Neural progenitor cell (in vitro differentiated cells): ENCODE measurements at regions not wholly inside any gene's neighbourhood (a gene's known extent, or its start where the extent isn't known, plus 50 kb on each side); places are given as distances from the start of the nearest gene placed in this dataset.

ENCODE experiments used
- DNase-seq: peaks from one replicate; pipeline ENCODE4 v3.0.0-alpha.2; 2016; ENCODE audit warnings: low spot score
- H2AFZ ChIP-seq: fragments of 200-600 bp; sonication (generic); replicated peaks from 2 replicates; pipeline ENCODE4 v1.6.1; 2016; ENCODE audit warnings: antibody characterized with exemption
- H3F3A ChIP-seq: fragments of 200-600 bp; sonication (generic); 2 replicates; pipeline ENCODE4 v1.6.1; 2016; ENCODE audit warnings: antibody characterized with exemption, low read depth
- H3K27ac ChIP-seq: fragments of 200-600 bp; sonication (generic); 2 replicates; pipeline ENCODE4 v1.5.1; 2016; ENCODE audit warnings: mild to moderate bottlenecking
- H3K27me3 ChIP-seq: fragments of 200-600 bp; sonication (generic); 2 replicates; pipeline ENCODE4 v1.6.1; 2016; ENCODE audit warnings: mild to moderate bottlenecking, moderate library complexity
- H3K36me3 ChIP-seq: fragments of 200-600 bp; sonication (generic); 2 replicates; pipeline ENCODE4 v1.5.1; 2016
- H3K4me1 ChIP-seq: fragments of 200-600 bp; sonication (generic); 2 replicates; pipeline ENCODE4 v1.6.1; 2016; ENCODE audit warnings: mixed run types
- H3K4me2 ChIP-seq: fragments of 200-600 bp; sonication (generic); 2 replicates; pipeline ENCODE4 v1.6.1; 2016
- H3K4me3 ChIP-seq: fragments of 200-600 bp; sonication (generic); 2 replicates; pipeline ENCODE4 v1.5.1; 2016
- H3K79me2 ChIP-seq: fragments of 200-600 bp; sonication (generic); 2 replicates; pipeline ENCODE4 v1.6.1; 2016; ENCODE audit warnings: low read depth
- H3K9ac ChIP-seq: fragments of 200-600 bp; sonication (generic); 2 replicates; pipeline ENCODE4 v1.6.1; 2016
- H3K9me3 ChIP-seq: fragments of 200-600 bp; sonication (generic); 2 replicates; pipeline ENCODE4 v1.5.1; 2016; ENCODE audit warnings: low read depth
- H4K20me1 ChIP-seq: fragments of 200-600 bp; sonication (generic); 2 replicates; pipeline ENCODE4 v1.6.1; 2016; ENCODE audit warnings: low read depth
- H3K27ac Mint-ChIP-seq: 3 replicates; pipeline ENCODE4 v1.8.0; 2021; ENCODE audit warnings: mixed read lengths
- H3K27me3 Mint-ChIP-seq: 2 replicates; pipeline ENCODE4 v1.8.0; 2022; ENCODE audit warnings: low read depth, mild to moderate bottlenecking, inconsistent platforms, moderate library complexity, mixed read lengths; ENCODE audit not compliant: insufficient read depth
- H3K36me3 Mint-ChIP-seq: 3 replicates; pipeline ENCODE4 v1.8.0; 2021; ENCODE audit warnings: mixed read lengths
- H3K4me1 Mint-ChIP-seq: 3 replicates; pipeline ENCODE4 v1.8.0; 2021; ENCODE audit warnings: mixed read lengths
- H3K4me3 Mint-ChIP-seq: 3 replicates; pipeline ENCODE4 v1.8.0; 2021; ENCODE audit warnings: mild to moderate bottlenecking, moderate library complexity, mixed read lengths
- H3K9me3 Mint-ChIP-seq: 3 replicates; pipeline ENCODE4 v1.8.0; 2020; ENCODE audit warnings: mixed read lengths
- EZH2 ChIP-seq: fragments of 200-600 bp; sonication (generic); IDR thresholded peaks from 2 replicates; pipeline ENCODE4 v1.6.1; 2017; ENCODE audit warnings: antibody characterized with exemption, mild to moderate bottlenecking, moderate library complexity
- EZH2phosphoT487 ChIP-seq: fragments of 200-600 bp; sonication (generic); IDR thresholded peaks from 2 replicates; pipeline ENCODE4 v1.6.1; 2017; ENCODE audit warnings: antibody characterized with exemption
- TF ChIP-seq, protein P1 (sequence below): fragments of 200-600 bp; sonication (generic); IDR thresholded peaks from 2 replicates; pipeline ENCODE4 v1.5.1; 2017; ENCODE audit warnings: antibody characterized with exemption, mild to moderate bottlenecking

DNA sequence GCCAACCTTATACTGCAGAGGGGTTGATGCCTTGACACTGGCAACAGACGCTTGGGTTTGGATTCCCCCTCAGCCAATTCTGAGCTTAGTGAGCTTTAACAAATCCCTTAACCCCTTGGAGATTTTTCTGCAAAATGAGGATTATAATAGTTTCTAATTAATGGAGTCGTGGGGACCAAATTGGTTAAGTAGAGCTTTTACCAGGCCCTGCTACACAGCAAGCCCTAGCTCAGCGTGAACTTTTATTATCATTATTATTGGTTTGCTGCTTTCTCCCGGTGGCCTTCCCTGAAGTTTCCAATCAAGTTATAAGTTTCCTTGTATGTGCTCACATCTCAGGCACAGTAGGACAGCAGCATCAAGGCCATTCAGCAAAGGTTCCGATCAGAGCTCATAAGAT lies 156.6 kb upstream of the GUCY1A2 start:
- Mint-ChIP-seq H3K36me3 (no peaks in the 10 kb centered on the region), H3K4me1 (peaks cover 17% of the 10 kb centered on the region), H3K27ac (no peak overlapping the region), H3K4me3 (no peak overlapping the region), H3K27me3 (peaks cover 2% of the 10 kb centered on the region), H3K9me3 (no peaks in the 10 kb centered on the region)
- Histone ChIP-seq H3K27ac (no peak overlapping the region), H3K27me3 (no peaks in the 10 kb centered on the region), H3F3A (no peaks in the 10 kb centered on the region), H3K4me1 (no peaks in the 10 kb centered on the region), H3K4me3 (no peak overlapping the region), H3K9ac (no peak overlapping the region), H3K4me2 (no peak overlapping the region), H3K79me2 (no peaks in the 10 kb centered on the region), H3K36me3 (no peaks in the 10 kb centered on the region), H4K20me1 (no peaks in the 10 kb centered on the region), H3K9me3 (no peaks in the 10 kb centered on the region), H2AFZ (no peak overlapping the region)
- no peak for DNase-seq
- no peak for TF ChIP-seq EZH2phosphoT487
- no peak for TF ChIP-seq EZH2
- TF ChIP-seq, protein P1, sequence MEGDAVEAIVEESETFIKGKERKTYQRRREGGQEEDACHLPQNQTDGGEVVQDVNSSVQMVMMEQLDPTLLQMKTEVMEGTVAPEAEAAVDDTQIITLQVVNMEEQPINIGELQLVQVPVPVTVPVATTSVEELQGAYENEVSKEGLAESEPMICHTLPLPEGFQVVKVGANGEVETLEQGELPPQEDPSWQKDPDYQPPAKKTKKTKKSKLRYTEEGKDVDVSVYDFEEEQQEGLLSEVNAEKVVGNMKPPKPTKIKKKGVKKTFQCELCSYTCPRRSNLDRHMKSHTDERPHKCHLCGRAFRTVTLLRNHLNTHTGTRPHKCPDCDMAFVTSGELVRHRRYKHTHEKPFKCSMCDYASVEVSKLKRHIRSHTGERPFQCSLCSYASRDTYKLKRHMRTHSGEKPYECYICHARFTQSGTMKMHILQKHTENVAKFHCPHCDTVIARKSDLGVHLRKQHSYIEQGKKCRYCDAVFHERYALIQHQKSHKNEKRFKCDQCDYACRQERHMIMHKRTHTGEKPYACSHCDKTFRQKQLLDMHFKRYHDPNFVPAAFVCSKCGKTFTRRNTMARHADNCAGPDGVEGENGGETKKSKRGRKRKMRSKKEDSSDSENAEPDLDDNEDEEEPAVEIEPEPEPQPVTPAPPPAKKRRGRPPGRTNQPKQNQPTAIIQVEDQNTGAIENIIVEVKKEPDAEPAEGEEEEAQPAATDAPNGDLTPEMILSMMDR = no peak

DNA sequence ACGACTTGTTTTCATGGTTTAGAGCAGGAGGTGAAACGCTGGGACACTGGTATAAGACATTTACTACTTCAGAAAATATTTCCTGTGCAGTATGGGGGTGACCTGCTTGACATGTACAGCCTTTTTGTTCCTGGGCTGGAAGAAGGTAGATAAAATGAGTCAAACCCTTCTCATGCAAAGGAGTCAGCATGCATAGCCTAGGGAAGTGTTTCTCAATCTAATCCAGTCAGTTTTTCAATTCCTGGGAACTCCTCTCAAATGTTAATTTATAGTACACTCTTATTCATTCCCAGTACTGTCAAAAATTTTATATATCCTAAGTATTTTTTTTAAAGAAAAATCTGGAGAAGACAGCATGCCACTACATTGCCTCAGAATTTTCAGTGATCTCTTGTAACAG lies 154.7 kb upstream of the GUCY1A2 start:
- Histone ChIP-seq H3K27ac (no peak overlapping the region), H4K20me1 (no peaks in the 10 kb centered on the region), H3K4me2 (no peak overlapping the region), H3K36me3 (no peaks in the 10 kb centered on the region), H3K9ac (no peak overlapping the region), H3K9me3 (no peaks in the 10 kb centered on the region), H3F3A (no peaks in the 10 kb centered on the region), H3K4me3 (no peak overlapping the region), H3K4me1 (no peaks in the 10 kb centered on the region), H3K27me3 (no peaks in the 10 kb centered on the region), H2AFZ (no peak overlapping the region), H3K79me2 (no peaks in the 10 kb centered on the region)
- H3K4me3 Mint-ChIP-seq = no peak overlapping the region
- H3K27ac Mint-ChIP-seq = no peak overlapping the region
- peaks cover 2% of the 10 kb centered on the region for H3K27me3 Mint-ChIP-seq
- H3K36me3 Mint-ChIP-seq = no peaks in the 10 kb centered on the region
- H3K9me3 Mint-ChIP-seq = no peaks in the 10 kb centered on the region
- peaks cover 17% of the 10 kb centered on the region for H3K4me1 Mint-ChIP-seq
- DNase-seq = no peak
- TF ChIP-seq, protein P1 = no peak
- TF ChIP-seq EZH2phosphoT487 (no peak), EZH2 (no peak)

DNA sequence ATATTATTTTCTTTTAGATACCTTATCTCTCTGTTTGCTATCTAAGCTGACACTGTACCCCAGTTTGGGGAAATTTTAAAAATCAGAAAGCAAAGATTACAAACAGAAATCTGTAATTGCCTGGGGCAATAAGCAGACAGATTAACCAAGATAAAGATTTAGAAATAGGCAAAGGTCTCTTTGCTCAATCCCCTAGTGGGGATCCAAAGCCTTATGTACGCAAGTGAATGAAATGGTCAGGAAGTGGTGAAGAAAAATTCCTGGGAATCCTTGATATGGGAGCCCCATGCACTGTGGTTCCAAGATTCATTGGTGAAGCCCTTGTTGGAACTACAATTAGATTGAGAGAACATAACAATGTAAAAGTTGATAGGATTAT lies 139.5 kb upstream of the GUCY1A2 start:
- H3K4me1 ChIP-seq = no peaks in the 10 kb centered on the region
- H3K4me1 Mint-ChIP-seq = no peaks in the 10 kb centered on the region
- H3K4me2 ChIP-seq = no peak overlapping the region
- H3K27me3 ChIP-seq = no peaks in the 10 kb centered on the region
- H3K4me3 Mint-ChIP-seq = no peak overlapping the region
- H4K20me1 ChIP-seq = no peaks in the 10 kb centered on the region
- H3K79me2 ChIP-seq = no peaks in the 10 kb centered on the region
- no peak overlapping the region for H3K4me3 ChIP-seq
- H3K9me3 ChIP-seq = no peaks in the 10 kb centered on the region
- H3K9ac ChIP-seq = no peak overlapping the region
- no peaks in the 10 kb centered on the region for H3K27me3 Mint-ChIP-seq
- H3K36me3 ChIP-seq = no peaks in the 10 kb centered on the region
- TF ChIP-seq EZH2phosphoT487 = no peak
- TF ChIP-seq EZH2 = no peak
- TF ChIP-seq, protein P1 = no peak
- no peak overlapping the region for H2AFZ ChIP-seq
- DNase-seq = no peak
- no peaks in the 10 kb centered on the region for H3K36me3 Mint-ChIP-seq
- H3K27ac Mint-ChIP-seq = no peak overlapping the region
- H3K27ac ChIP-seq = no peak overlapping the region
- no peaks in the 10 kb centered on the region for H3K9me3 Mint-ChIP-seq
- no peaks in the 10 kb centered on the region for H3F3A ChIP-seq
